A549 (cell line): ENCODE measurements at regions not wholly inside any gene's neighbourhood (a gene's known extent, or its start where the extent isn't known, plus 50 kb on each side); places are given as distances from the start of the nearest gene placed in this dataset.

Source experiments
- CHD2 ChIP-seq: fragments of 150-350 bp; IDR thresholded peaks from 2 replicates; pipeline ENCODE4 v1.6.1; 2014; ENCODE audit warnings: low read length; ENCODE audit not compliant: partially characterized antibody
- CTCF ChIP-seq: fragments of >200 bp; sonication (Bioruptor Twin); formaldehyde crosslinking; IDR thresholded peaks from 3 replicates; pipeline ENCODE4 v1.5.1; 2016
- EP300 ChIP-seq, 2 experiments: fragments of >200 bp; sonication (Bioruptor Twin); formaldehyde crosslinking; IDR thresholded peaks; 2 replicates in 1 of 2; 3 replicates in 1 of 2; pipeline ENCODE4 v1.6.1; 2016 to 2017
- HDAC2 ChIP-seq: fragments of 200-600 bp; sonication (generic); IDR thresholded peaks from 2 replicates; pipeline ENCODE4 v1.6.1; 2016
- MAFK ChIP-seq: fragments of 450-650 bp; IDR thresholded peaks from 2 replicates; pipeline ENCODE4 v1.6.1; 2014; ENCODE audit not compliant: partially characterized antibody
- REST ChIP-seq: fragments of 200-600 bp; sonication (generic); IDR thresholded peaks from 2 replicates; pipeline ENCODE4 v1.6.1; 2016; ENCODE audit warnings: antibody characterized with exemption, mild to moderate bottlenecking, moderate library complexity
- RFX5 ChIP-seq: fragments of 450-650 bp; IDR thresholded peaks from 2 replicates; pipeline ENCODE4 v1.7.1; 2014; ENCODE audit warnings: antibody characterized with exemption, mild to moderate bottlenecking, moderate library complexity

GRCh38 chr4:89184407-89184806 is 73.1 kb downstream of the TIGD2 start:
- TF ChIP-seq HDAC2 (no peak), CTCF (no peak), CHD2 (no peak), REST (no peak), MAFK (no peak), RFX5 (no peak), EP300 (IDR thresholded peaks at IDR 0.05) (no peak)
